ENCODE measurements at regions not wholly inside any gene's neighbourhood (a gene's known extent, or its start where the extent isn't known, plus 50 kb on each side); places are given as distances from the start of the nearest gene placed in this dataset.
"Not testable (repeated sequence)": the region's sequence is repeated elsewhere in the genome, so short reads cannot be mapped to it uniquely, and the experiment has no call there.

- H3K27ac ChIP-seq = no peak overlapping the region
- H3K27me3 ChIP-seq (ENCODE audit: insufficient read depth in 3 of 3, low read length in 2 of 3) = no peaks in the 10 kb centered on the region
- WGBS, 3 donors = 51 to 59% (median 52%) methylated on average over 2 of the region's 2 CpGs
- intact Hi-C loops (cut with DNase I) = no loop called here
- no peak for ATAC-seq
- no peaks in the 10 kb centered on the region for H3K4me1 ChIP-seq
- H3K36me3 ChIP-seq (ENCODE audit: insufficient read depth in 1 of 2, low read depth in 1 of 2) = no peaks in the 10 kb centered on the region
- H3K4me3 ChIP-seq = no peak overlapping the region
- no peak for DNase-seq
- TF ChIP-seq, protein P1, sequence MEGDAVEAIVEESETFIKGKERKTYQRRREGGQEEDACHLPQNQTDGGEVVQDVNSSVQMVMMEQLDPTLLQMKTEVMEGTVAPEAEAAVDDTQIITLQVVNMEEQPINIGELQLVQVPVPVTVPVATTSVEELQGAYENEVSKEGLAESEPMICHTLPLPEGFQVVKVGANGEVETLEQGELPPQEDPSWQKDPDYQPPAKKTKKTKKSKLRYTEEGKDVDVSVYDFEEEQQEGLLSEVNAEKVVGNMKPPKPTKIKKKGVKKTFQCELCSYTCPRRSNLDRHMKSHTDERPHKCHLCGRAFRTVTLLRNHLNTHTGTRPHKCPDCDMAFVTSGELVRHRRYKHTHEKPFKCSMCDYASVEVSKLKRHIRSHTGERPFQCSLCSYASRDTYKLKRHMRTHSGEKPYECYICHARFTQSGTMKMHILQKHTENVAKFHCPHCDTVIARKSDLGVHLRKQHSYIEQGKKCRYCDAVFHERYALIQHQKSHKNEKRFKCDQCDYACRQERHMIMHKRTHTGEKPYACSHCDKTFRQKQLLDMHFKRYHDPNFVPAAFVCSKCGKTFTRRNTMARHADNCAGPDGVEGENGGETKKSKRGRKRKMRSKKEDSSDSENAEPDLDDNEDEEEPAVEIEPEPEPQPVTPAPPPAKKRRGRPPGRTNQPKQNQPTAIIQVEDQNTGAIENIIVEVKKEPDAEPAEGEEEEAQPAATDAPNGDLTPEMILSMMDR (IDR thresholded peaks at IDR 0.05) = no peak
- peaks cover 12% of the 10 kb centered on the region for H3K9me3 ChIP-seq
Measured at GRCh38 chr9:107827884-107828283, 338.3 kb upstream of the KLF4 start.

DNA sequence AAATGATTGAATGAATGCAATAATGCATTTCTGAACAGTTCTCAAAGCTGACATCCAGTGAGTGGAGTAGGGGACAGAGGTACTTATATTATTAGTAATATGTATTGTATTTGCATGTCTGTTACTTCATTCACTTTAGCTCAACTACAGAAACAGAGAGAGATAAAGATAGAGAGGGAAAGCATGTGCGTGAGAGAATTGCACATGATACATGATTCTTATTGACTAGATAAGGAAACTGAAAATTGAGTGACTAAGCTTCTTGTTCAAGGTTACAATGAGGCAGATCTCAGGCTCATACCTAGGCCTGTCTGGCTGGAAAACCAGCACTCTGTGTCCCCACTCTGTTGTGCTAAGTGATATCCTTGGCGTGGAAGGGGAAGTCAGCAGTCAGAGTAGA, 337.7 kb upstream of the KLF4 start:
- Histone ChIP-seq H3K36me3 (ENCODE audit: insufficient read depth in 1 of 2, low read depth in 1 of 2) (no peaks in the 10 kb centered on the region), H3K27me3 (ENCODE audit: insufficient read depth in 3 of 3, low read length in 2 of 3) (no peaks in the 10 kb centered on the region), H3K27ac (no peak overlapping the region), H3K9me3 (peaks cover 12% of the 10 kb centered on the region), H3K4me1 (no peaks in the 10 kb centered on the region), H3K4me3 (no peak overlapping the region)
- WGBS, 3 donors = 89 to 96% (median 93%) methylated on average over 2 of the region's 2 CpGs
- DNase-seq (no peak), ATAC-seq (no peak)
- intact Hi-C loops (cut with DNase I) = no loop called here
- TF ChIP-seq, protein P1 (IDR thresholded peaks at IDR 0.05) = no peak

DNA sequence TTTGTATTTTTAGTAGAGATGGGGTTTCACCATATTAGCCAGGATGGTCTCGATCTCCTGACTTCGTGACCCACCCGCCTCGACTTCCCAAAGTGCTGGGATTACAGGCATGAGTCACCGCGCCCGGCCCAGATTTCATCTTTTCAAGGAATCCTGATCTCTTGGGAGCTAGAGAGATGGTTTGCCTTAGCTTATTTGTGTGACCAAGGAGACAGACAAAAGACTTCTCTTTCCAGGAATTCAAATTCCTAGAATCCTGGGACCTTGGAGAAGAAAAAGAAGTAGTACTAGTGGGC, 337.1 kb upstream of the KLF4 start:
- H3K27ac ChIP-seq; H3K4me1 ChIP-seq; ATAC-seq; H3K27me3 ChIP-seq (ENCODE audit: insufficient read depth in 3 of 3, low read length in 2 of 3); intact Hi-C loops (cut with DNase I); H3K36me3 ChIP-seq (ENCODE audit: insufficient read depth in 1 of 2, low read depth in 1 of 2); H3K4me3 ChIP-seq; DNase-seq: not testable (repeated sequence)
- peaks cover 12% of the 10 kb centered on the region for H3K9me3 ChIP-seq
- WGBS, 3 donors = 94 to 96% (median 94%) methylated on average over 7 of the region's 7 CpGs

DNA sequence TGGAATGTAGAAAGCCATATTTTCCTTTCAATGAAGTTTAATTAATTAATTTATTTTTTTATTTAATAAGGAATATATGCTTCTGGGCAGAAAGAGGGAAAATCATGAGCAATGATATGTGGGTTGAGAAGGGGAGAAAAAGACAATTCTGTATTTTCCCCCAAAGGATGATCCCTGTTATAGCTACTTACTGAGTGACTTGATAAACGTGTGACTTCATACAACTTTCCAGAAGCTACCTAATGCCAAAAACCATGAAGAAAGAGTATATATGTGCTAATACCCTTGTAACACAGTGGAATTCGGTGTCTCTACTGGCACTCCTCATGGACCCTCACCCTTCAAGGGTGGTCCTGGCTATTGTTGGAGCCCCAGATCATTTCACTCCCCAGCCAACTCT, 335.0 kb upstream of the KLF4 start:
- Histone ChIP-seq H3K36me3 (ENCODE audit: insufficient read depth in 1 of 2, low read depth in 1 of 2) (no peaks in the 10 kb centered on the region), H3K27ac (no peak overlapping the region), H3K4me3 (no peak overlapping the region), H3K4me1 (no peaks in the 10 kb centered on the region), H3K9me3 (peaks cover 8% of the 10 kb centered on the region), H3K27me3 (ENCODE audit: insufficient read depth in 3 of 3, low read length in 2 of 3) (no peaks in the 10 kb centered on the region)
- no peak for DNase-seq
- WGBS, 3 donors = 81 to 89% (median 82%) methylated on average over 2 of the region's 2 CpGs
- intact Hi-C loops (cut with DNase I) = no loop called here
- no peak for ATAC-seq
- TF ChIP-seq, protein P1 (IDR thresholded peaks at IDR 0.05) = no peak

DNA sequence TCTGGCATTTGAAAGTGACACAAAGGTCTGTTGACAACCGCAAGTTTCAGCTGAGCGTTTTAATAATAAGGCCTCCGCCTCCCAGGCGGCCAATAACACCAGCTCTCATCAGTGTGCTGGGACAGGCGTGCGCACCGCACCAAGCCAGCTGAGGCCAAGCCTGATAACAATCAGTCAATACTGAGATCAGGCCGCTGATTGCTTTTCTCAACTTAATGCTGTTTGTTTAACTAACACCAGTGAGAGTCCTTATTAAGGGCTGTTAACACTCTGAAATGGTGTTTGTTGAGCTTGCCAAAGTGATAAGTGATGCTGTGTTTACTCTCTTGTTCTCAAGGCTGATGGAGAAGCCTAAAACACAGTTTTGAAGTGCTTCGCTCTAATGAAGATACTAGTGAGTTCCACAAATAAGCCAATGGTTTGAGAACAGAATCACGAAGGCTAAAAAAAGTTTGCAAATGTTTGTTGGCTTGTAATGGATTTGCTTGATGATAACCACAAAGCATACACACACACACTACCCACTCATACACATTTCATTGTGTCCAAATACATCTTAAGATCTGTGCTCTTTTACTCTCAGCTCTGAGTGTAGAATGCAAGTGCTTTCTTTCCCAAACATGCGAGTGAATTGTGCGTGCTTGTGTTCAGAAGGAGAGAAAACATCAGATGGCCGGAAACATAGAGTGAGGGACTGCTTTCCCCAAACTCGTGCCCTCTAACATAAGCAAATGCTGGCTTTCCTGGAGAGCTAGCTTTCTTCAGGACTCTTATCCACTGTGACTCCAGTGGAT, 330.4 kb upstream of the KLF4 start:
- TF ChIP-seq, protein P1 (IDR thresholded peaks at IDR 0.05) = no peak
- Histone ChIP-seq H3K27ac (no peak overlapping the region), H3K4me3 (no peak overlapping the region), H3K9me3 (no peaks in the 10 kb centered on the region), H3K36me3 (ENCODE audit: insufficient read depth in 1 of 2, low read depth in 1 of 2) (no peaks in the 10 kb centered on the region), H3K27me3 (ENCODE audit: insufficient read depth in 3 of 3, low read length in 2 of 3) (no peaks in the 10 kb centered on the region), H3K4me1 (no peaks in the 10 kb centered on the region)
- intact Hi-C loops (cut with DNase I) = no loop called here
- 76 to 82% (median 79%) methylated on average over 14 of the region's 14 CpGs for WGBS, 3 donors
- DNase-seq (no peak), ATAC-seq (no peak)

GRCh38 chr9:107818503-107818829, 328.9 kb upstream of the KLF4 start:
- WGBS, 3 donors = 84 to 92% (median 87%) methylated on average over 6 of the region's 6 CpGs
- H3K27ac ChIP-seq; H3K9me3 ChIP-seq; H3K36me3 ChIP-seq (ENCODE audit: insufficient read depth in 1 of 2, low read depth in 1 of 2); DNase-seq; H3K4me1 ChIP-seq; ATAC-seq; H3K4me3 ChIP-seq; H3K27me3 ChIP-seq (ENCODE audit: insufficient read depth in 3 of 3, low read length in 2 of 3); intact Hi-C loops (cut with DNase I): not testable (repeated sequence)

GRCh38 chr9:107817595-107818502, 328.3 kb upstream of the KLF4 start:
- 94 to 96% (median 95%) methylated on average over 43 to 55 of the region's 55 CpGs for WGBS, 3 donors
- intact Hi-C loops (cut with DNase I) = not testable (repeated sequence)

More at GRCh38 chr9:107817595-107818502, 328.3 kb upstream of the KLF4 start:
- ATAC-seq; H3K36me3 ChIP-seq (ENCODE audit: insufficient read depth in 1 of 2, low read depth in 1 of 2); DNase-seq; H3K4me1 ChIP-seq; H3K9me3 ChIP-seq; H3K4me3 ChIP-seq; H3K27me3 ChIP-seq (ENCODE audit: insufficient read depth in 3 of 3, low read length in 2 of 3); H3K27ac ChIP-seq: not testable (repeated sequence)
